Bronchial epithelial cell (primary cell): ENCODE measurements at regions not wholly inside any gene's neighbourhood (a gene's known extent, or its start where the extent isn't known, plus 50 kb on each side); places are given as distances from the start of the nearest gene placed in this dataset.

Experiments
- DNase-seq: peaks from one replicate; pipeline ENCODE4 v3.0.0-alpha.2; 2010; ENCODE audit warnings: low read depth
- FAIRE-seq: peaks from 2 replicates; lab custom pipeline; 2011; peaks lifted over from hg19 to GRCh38; lab: Jason Lieb, UNC
- H3K27me3 ChIP-seq: 2 replicates; pipeline ENCODE4 v1.5.1; 2011; ENCODE audit warnings: low read length; ENCODE audit not compliant: control insufficient read depth, insufficient read depth
- H3K36me3 ChIP-seq: 2 replicates; pipeline ENCODE4 v1.5.1; 2011; ENCODE audit warnings: low read length; ENCODE audit not compliant: control insufficient read depth, insufficient read depth
- H3K4me3 ChIP-seq: 2 replicates; pipeline ENCODE4 v1.5.1; 2011; ENCODE audit warnings: mild to moderate bottlenecking, low read depth, low read length, control low read depth
- CTCF ChIP-seq: IDR thresholded peaks from 2 replicates; pipeline ENCODE4 v1.5.1; 2011; ENCODE audit warnings: mild to moderate bottlenecking, moderate library complexity, low read length, control low read depth, inconsistent platforms; ENCODE audit not compliant: insufficient read depth, severe bottlenecking

- Histone ChIP-seq H3K27me3 (peaks cover 2% of the 10 kb centered on the region), H3K36me3 (no peaks in the 10 kb centered on the region), H3K4me3 (no peak overlapping the region)
- DNase-seq (peak; percentile 10), FAIRE-seq (no peak)
- no peak for TF ChIP-seq CTCF
Measured at GRCh38 chr21:38039841-38040240, 123.6 kb upstream of the KCNJ6 start.

- TF ChIP-seq CTCF: no peak
- FAIRE-seq (no peak), DNase-seq (no peak)
- Histone ChIP-seq H3K27me3 (no peaks in the 10 kb centered on the region), H3K4me3 (no peak overlapping the region), H3K36me3 (no peaks in the 10 kb centered on the region)
Measured at GRCh38 chr21:38041493-38041892, 125.2 kb upstream of the KCNJ6 start.

- no peaks in the 10 kb centered on the region for H3K36me3 ChIP-seq
- DNase-seq: peak; percentile 54
Measured at GRCh38 chr21:38042246-38042645, 126.0 kb upstream of the KCNJ6 start.

GRCh38 chr21:38048167-38048566 lies 131.9 kb upstream of the KCNJ6 start:
- FAIRE-seq: no peak
- no peak overlapping the region for H3K4me3 ChIP-seq
- DNase-seq: no peak
- H3K36me3 ChIP-seq: no peaks in the 10 kb centered on the region
- H3K27me3 ChIP-seq: no peaks in the 10 kb centered on the region
- TF ChIP-seq CTCF: no peak

More at GRCh38 chr21:38042246-38042645, 126.0 kb upstream of the KCNJ6 start:
- H3K27me3 ChIP-seq: no peaks in the 10 kb centered on the region
- no peak for TF ChIP-seq CTCF
- H3K4me3 ChIP-seq: no peak overlapping the region
- FAIRE-seq: no peak

- Histone ChIP-seq H3K36me3 (no peaks in the 10 kb centered on the region), H3K4me3 (no peak overlapping the region), H3K27me3 (no peaks in the 10 kb centered on the region)
- TF ChIP-seq CTCF: no peak
- FAIRE-seq: no peak
- DNase-seq: no peak
Measured at GRCh38 chr21:38054334-38054733, 138.1 kb upstream of the KCNJ6 start.

- DNase-seq (no peak), FAIRE-seq (no peak)
- H3K4me3 ChIP-seq: no peak overlapping the region
- no peak for TF ChIP-seq CTCF
- no peaks in the 10 kb centered on the region for H3K27me3 ChIP-seq
- no peaks in the 10 kb centered on the region for H3K36me3 ChIP-seq
Measured at GRCh38 chr21:38056481-38056880, 140.2 kb upstream of the KCNJ6 start.
